Parathyroid adenoma (tissue), 2 donors: ENCODE measurements at regions not wholly inside any gene's neighbourhood (a gene's known extent, or its start where the extent isn't known, plus 50 kb on each side); places are given as distances from the start of the nearest gene placed in this dataset.

Experiments
- H2AFZ ChIP-seq: fragments of 300-600 bp; sonication (generic); one replicate; pipeline ENCODE4 v1.7.0; 2017; ENCODE audit warnings: antibody characterized with exemption, mild to moderate bottlenecking
- H3K27ac ChIP-seq: fragments of 300-600 bp; sonication (generic); one replicate; pipeline ENCODE4 v1.7.0; 2017
- H3K27me3 ChIP-seq: fragments of 300-600 bp; sonication (generic); one replicate; pipeline ENCODE4 v1.7.0; 2017; ENCODE audit warnings: low read length; ENCODE audit not compliant: control insufficient read depth, insufficient read depth
- H3K36me3 ChIP-seq: fragments of 300-600 bp; sonication (generic); one replicate; pipeline ENCODE4 v1.7.0; 2017; ENCODE audit warnings: low read length; ENCODE audit not compliant: control insufficient read depth, insufficient read depth
- H3K4me1 ChIP-seq: fragments of 300-600 bp; sonication (generic); one replicate; pipeline ENCODE4 v1.7.0; 2017; ENCODE audit warnings: control low read depth
- H3K4me2 ChIP-seq: fragments of 300-600 bp; sonication (generic); one replicate; pipeline ENCODE4 v1.7.0; 2017; ENCODE audit warnings: low read length
- H3K4me3 ChIP-seq: fragments of 300-600 bp; sonication (generic); one replicate; pipeline ENCODE4 v1.7.0; 2017; ENCODE audit warnings: low read depth, low read length
- H3K79me2 ChIP-seq: fragments of 300-600 bp; sonication (generic); one replicate; pipeline ENCODE4 v1.7.0; 2017; ENCODE audit warnings: control low read depth
- H3K9ac ChIP-seq: fragments of 300-600 bp; sonication (generic); one replicate; pipeline ENCODE4 v1.7.0; 2017; ENCODE audit warnings: mild to moderate bottlenecking
- H3K9me3 ChIP-seq: fragments of 300-600 bp; sonication (generic); one replicate; pipeline ENCODE4 v1.7.0; 2017; ENCODE audit warnings: low read length; ENCODE audit not compliant: control insufficient read depth
- TF ChIP-seq, protein P1 (sequence below): fragments of 300-600 bp; sonication (generic); IDR thresholded peaks from one replicate; pipeline ENCODE4 v1.7.0; 2017; ENCODE audit warnings: antibody characterized with exemption, mild to moderate bottlenecking
- donor health status: primary hyperparathyroidism.

DNA sequence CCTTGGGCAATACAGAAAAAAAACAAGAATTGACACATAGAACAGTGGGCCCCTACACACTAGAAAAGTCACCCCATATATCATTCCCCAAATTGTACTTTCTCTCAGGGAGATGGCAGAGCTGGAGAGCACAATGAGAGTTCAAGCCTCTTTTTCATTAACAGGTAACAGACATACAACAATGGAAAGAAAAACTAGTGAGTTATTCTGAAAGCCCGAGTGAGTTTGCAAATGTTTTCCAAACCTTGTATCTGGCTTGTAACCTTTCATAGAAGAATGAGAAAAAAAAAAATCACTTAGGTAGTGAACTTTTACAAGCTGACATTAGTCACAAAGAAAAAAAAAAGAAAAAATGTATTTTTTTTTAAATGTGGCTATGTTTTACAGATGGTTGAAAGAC lies 349.6 kb downstream of the RPS4Y2 start:
- Histone ChIP-seq H3K9me3 (no peaks in the 10 kb centered on the region), H3K36me3 (no peaks in the 10 kb centered on the region), H3K4me1 (no peaks in the 10 kb centered on the region), H3K27me3 (no peaks in the 10 kb centered on the region), H3K9ac (no peak overlapping the region), H2AFZ (no peak overlapping the region), H3K4me3 (no peak overlapping the region), H3K79me2 (no peaks in the 10 kb centered on the region), H3K27ac (no peak overlapping the region), H3K4me2 (no peak overlapping the region)
- TF ChIP-seq, protein P1, sequence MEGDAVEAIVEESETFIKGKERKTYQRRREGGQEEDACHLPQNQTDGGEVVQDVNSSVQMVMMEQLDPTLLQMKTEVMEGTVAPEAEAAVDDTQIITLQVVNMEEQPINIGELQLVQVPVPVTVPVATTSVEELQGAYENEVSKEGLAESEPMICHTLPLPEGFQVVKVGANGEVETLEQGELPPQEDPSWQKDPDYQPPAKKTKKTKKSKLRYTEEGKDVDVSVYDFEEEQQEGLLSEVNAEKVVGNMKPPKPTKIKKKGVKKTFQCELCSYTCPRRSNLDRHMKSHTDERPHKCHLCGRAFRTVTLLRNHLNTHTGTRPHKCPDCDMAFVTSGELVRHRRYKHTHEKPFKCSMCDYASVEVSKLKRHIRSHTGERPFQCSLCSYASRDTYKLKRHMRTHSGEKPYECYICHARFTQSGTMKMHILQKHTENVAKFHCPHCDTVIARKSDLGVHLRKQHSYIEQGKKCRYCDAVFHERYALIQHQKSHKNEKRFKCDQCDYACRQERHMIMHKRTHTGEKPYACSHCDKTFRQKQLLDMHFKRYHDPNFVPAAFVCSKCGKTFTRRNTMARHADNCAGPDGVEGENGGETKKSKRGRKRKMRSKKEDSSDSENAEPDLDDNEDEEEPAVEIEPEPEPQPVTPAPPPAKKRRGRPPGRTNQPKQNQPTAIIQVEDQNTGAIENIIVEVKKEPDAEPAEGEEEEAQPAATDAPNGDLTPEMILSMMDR, result no peak

DNA sequence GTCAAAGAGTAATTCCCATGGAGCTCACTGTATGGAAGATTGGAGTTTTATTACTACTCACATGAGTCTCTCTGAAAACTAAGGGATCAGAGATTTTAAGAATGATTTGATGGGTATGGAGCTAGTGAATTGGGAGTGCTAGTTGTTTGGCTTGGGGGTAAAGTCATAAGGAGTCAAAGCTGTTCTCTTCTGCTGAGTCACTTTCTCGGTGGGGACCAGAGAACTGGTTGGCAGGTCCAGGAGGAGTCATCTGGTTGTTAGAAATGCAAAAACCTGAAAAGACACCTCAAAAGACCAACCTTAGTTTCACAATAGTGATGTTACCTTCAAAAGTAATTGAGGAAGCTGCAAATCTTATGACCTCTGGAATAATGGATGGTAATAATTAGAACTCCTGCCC lies 355.4 kb downstream of the RPS4Y2 start:
- Histone ChIP-seq H3K27ac (no peak overlapping the region), H3K4me1 (no peaks in the 10 kb centered on the region), H3K9me3 (no peaks in the 10 kb centered on the region), H3K4me3 (no peak overlapping the region), H2AFZ (no peak overlapping the region), H3K79me2 (no peaks in the 10 kb centered on the region), H3K36me3 (no peaks in the 10 kb centered on the region), H3K4me2 (no peak overlapping the region), H3K9ac (no peak overlapping the region), H3K27me3 (no peaks in the 10 kb centered on the region)
- TF ChIP-seq, protein P1, result no peak

DNA sequence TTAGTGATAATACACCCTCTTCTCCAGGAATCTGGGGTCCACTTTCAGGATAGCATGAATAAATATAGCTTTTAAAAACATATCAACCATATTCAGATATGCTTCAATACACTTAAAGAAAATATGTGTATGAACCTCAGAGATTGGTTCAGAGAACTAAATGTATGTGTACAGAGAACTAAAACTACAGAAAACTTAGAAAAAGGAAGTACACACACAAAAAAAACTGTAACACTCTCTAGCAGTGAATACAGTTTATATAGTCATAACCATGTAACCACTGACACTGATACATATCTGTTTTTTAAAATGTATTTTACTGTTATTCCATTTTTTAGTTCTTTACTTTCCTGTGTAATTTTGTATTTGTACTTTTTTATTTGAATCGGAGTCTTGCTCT lies 365.2 kb downstream of the RPS4Y2 start:
- Histone ChIP-seq H3K36me3 (no peaks in the 10 kb centered on the region), H2AFZ (no peak overlapping the region), H3K27ac (no peak overlapping the region), H3K9ac (no peak overlapping the region), H3K27me3 (no peaks in the 10 kb centered on the region), H3K9me3 (no peaks in the 10 kb centered on the region), H3K4me2 (no peak overlapping the region), H3K4me1 (no peaks in the 10 kb centered on the region), H3K79me2 (no peaks in the 10 kb centered on the region), H3K4me3 (no peak overlapping the region)
- TF ChIP-seq, protein P1, result no peak

DNA sequence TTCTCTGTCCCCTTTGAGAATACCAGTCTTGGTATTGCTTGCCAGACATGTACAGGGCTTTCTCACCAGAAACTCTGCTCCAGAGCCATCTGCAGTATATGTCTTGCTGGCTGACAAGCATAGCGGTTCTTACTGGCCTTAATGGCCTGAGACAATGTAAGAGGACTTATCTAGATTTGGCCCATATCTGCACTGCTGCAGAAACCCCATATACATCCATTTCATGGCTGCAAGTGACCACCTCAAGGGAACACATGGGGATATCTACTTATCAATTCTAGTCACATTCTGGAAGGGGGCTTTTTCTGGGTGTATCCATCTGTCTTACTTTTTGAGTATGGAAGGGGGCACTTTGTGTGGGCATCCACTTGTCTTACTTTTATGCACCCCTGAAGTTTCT lies 375.5 kb upstream of the RBMY1B start:
- Histone ChIP-seq H3K9me3 (no peaks in the 10 kb centered on the region), H3K79me2 (no peaks in the 10 kb centered on the region), H3K9ac (no peak overlapping the region), H2AFZ (no peak overlapping the region), H3K4me2 (no peak overlapping the region), H3K4me1 (no peaks in the 10 kb centered on the region), H3K36me3 (no peaks in the 10 kb centered on the region), H3K27me3 (no peaks in the 10 kb centered on the region), H3K4me3 (no peak overlapping the region), H3K27ac (no peak overlapping the region)
- TF ChIP-seq, protein P1, result no peak

DNA sequence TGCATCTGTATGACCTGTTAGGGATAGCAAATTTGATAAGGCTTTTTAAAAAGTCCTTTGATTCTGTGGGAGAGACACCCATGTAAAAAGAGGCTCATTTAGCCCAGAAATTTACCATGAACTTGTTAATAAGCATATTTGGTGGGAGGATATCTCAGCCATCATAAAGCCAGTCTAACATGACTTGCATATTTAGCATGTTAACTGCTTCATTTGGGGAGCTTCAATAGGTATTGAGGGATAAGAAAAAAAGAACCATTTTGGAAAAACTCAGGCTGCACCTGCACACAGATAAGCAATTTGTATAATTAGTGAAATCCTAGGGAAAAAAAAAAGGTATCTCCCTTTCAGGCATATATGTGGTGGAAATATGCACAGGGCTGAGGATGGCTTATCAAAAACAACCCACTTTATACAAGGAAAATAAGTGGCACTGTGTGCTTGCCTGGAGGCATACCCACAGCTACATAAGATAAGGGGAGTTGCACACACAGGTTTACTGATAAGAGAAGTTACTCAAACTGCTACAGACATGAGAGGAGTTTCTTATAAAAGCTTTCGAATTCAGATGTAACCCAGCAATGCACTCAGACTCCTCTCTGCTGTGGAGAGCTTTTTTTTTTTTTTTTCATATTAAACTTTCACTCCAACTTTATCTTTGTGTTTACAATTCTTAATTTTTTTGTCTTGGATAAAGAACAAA lies 372.9 kb upstream of the RBMY1B start:
- no peaks in the 10 kb centered on the region for H3K79me2 ChIP-seq
- no peaks in the 10 kb centered on the region for H3K36me3 ChIP-seq
- no peaks in the 10 kb centered on the region for H3K9me3 ChIP-seq
- TF ChIP-seq, protein P1, result no peak
- H3K4me2 ChIP-seq, result no peak overlapping the region
- no peaks in the 10 kb centered on the region for H3K27me3 ChIP-seq
- no peak overlapping the region for H3K9ac ChIP-seq
- H2AFZ ChIP-seq, result no peak overlapping the region
- H3K4me1 ChIP-seq, result no peaks in the 10 kb centered on the region
- H3K4me3 ChIP-seq, result no peak overlapping the region
- H3K27ac ChIP-seq, result no peak overlapping the region
